Panc1 (cell line): ENCODE measurements at regions not wholly inside any gene's neighbourhood (a gene's known extent, or its start where the extent isn't known, plus 50 kb on each side); places are given as distances from the start of the nearest gene placed in this dataset.

Experiments used
- ATAC-seq: fragments of 200-7000 bp; cut with Tn5 transposase; 2 replicates; pipeline ENCODE4 v1.9.1; 2020; ENCODE audit warnings: mild to moderate bottlenecking, moderate library complexity
- BruUV-seq: library from RNA; stranded (reverse); fragments of 400-500 nt; replicated peaks from 2 replicates; lab custom pipeline; 2021; lab: Mats Ljungman, UMichigan
- CTCF ChIA-PET: fragments of 300-600 bp; sonication (Branson Sonifier 250); formaldehyde crosslinking; loops from one replicate; lab custom pipeline; 2022; ENCODE audit warnings: antibody characterized with exemption; lab: Charles Lee
- POLR2A ChIA-PET: fragments of 300-600 bp; sonication (Branson Sonifier 250); formaldehyde crosslinking; loops from one replicate; lab custom pipeline; 2022; ENCODE audit warnings: antibody characterized with exemption; lab: Charles Lee
- DNase-seq: peaks from one replicate; pipeline ENCODE4 v3.0.0-alpha.2; 2010; ENCODE audit warnings: low read depth, low spot score
- H3K27ac ChIP-seq: 2 replicates; pipeline ENCODE4 v1.5.1; 2011; ENCODE audit warnings: mild to moderate bottlenecking, low read length, inconsistent platforms
- H3K27me3 ChIP-seq: fragments of 200-500 bp; sonication (Bioruptor generic); 2 replicates; pipeline ENCODE4 v1.6.0; 2014; ENCODE audit warnings: low read length, inconsistent platforms; ENCODE audit not compliant: control insufficient read depth, insufficient read depth
- H3K36me3 ChIP-seq: fragments of 200-500 bp; sonication (Bioruptor generic); 2 replicates; pipeline ENCODE4 v1.5.1; 2014; ENCODE audit warnings: inconsistent platforms, mild to moderate bottlenecking, low read length, moderate library complexity; ENCODE audit not compliant: control insufficient read depth, insufficient read depth
- H3K4me1 ChIP-seq: 2 replicates; pipeline ENCODE4 v1.5.1; 2011; ENCODE audit warnings: inconsistent platforms, mild to moderate bottlenecking, low read length, moderate library complexity; ENCODE audit not compliant: control insufficient read depth, insufficient read depth
- H3K4me3 ChIP-seq, 2 experiments: 2 replicates each; pipeline ENCODE4 v1.5.1; 2011 to 2012; ENCODE audit warnings: low read depth in 2 of 2, low read length in 2 of 2, mild to moderate bottlenecking in 2 of 2, inconsistent platforms in 1 of 2, moderate library complexity in 1 of 2
- H3K9me3 ChIP-seq: fragments of 200-500 bp; sonication (Bioruptor generic); 2 replicates; pipeline ENCODE4 v1.5.1; 2014; ENCODE audit warnings: low read depth, mild to moderate bottlenecking, inconsistent platforms, low read length, moderate library complexity; ENCODE audit not compliant: control insufficient read depth, insufficient read depth
- CTCF ChIP-seq: fragments of 450-650 bp; IDR thresholded peaks from 2 replicates; pipeline ENCODE4 v1.5.1; 2017; ENCODE audit warnings: mild to moderate bottlenecking
- POLR2AphosphoS5 ChIP-seq: IDR thresholded peaks from 2 replicates; pipeline ENCODE4 v1.6.1; 2012; ENCODE audit warnings: mild to moderate bottlenecking, low read depth, low read length, moderate library complexity
- REST ChIP-seq, 2 experiments: IDR thresholded peaks; 2 replicates each; pipeline ENCODE4 v1.6.1; 2011 to 2012; ENCODE audit warnings: low read depth in 2 of 2, control low read depth in 1 of 2, low read length in 1 of 2, mild to moderate bottlenecking in 1 of 2, moderate library complexity in 1 of 2; ENCODE audit not compliant: insufficient read depth in 1 of 2
- SIN3A ChIP-seq: IDR thresholded peaks from 2 replicates; pipeline ENCODE4 v1.6.1; 2012; ENCODE audit warnings: low read depth, mild to moderate bottlenecking, low read length, moderate library complexity, borderline replicate concordance; ENCODE audit not compliant: insufficient read depth
- TCF7L2 ChIP-seq: IDR thresholded peaks from 2 replicates; pipeline ENCODE4 v1.6.1; 2011; ENCODE audit warnings: mild to moderate bottlenecking, low read depth, low read length, inconsistent platforms
- in situ Hi-C: cut with HindIII; loops from 2 replicates; pipeline ENCODE4 v1.10.0; 2016; ENCODE audit warnings: low sequenced_read_pairs, low pct_unique_long_range_greater_than_20kb
- intact Hi-C: fragments of 100-400 bp; cut with micrococcal nuclease; formaldehyde crosslinking; loops from one replicate; pipeline ENCODE4 v1.10.0; 2022; ENCODE audit not compliant: unreplicated experiment

- ChIA-PET CTCF (interaction anchor here (0.5 to 2.2 kb wide), 2 partner anchors 213 to 769 kb away, joined by 9 to 12 read pairs; no protein-coding TSS in a partner anchor), POLR2A (no interaction called here)
- Histone ChIP-seq H3K27me3 (peaks cover 13% of the 10 kb centered on the region; the same call in 1 of the 2 replicates), H3K4me1 (peaks cover 10% of the 10 kb centered on the region), H3K4me3 (no peak overlapping the region), H3K27ac (no peak overlapping the region), H3K9me3 (no peaks in the 10 kb centered on the region), H3K36me3 (no peaks in the 10 kb centered on the region)
- intact Hi-C loops (loop anchor here (5.0 kb wide), 1 partner anchor 366 kb away; no protein-coding TSS in a partner anchor), in situ Hi-C loops (no loop called here)
- TF ChIP-seq SIN3A (no peak), TCF7L2 (no peak), CTCF (no peak), REST (IDR thresholded peaks at IDR 0.05; ENCODE audit: insufficient read depth in 1 of 2, low read depth in 2 of 2, low read length in 1 of 2) (no peak), POLR2AphosphoS5 (no peak)
- ATAC-seq = no peak
- no peak for DNase-seq
- BruUV-seq = no TSS peak
These were observed 149.5 kb upstream of the RPS6KA2 start for GRCh38 chr6:166776571-166776970.

GRCh38 chr6:166775923-166776220 lies 148.8 kb upstream of the RPS6KA2 start:
- Histone ChIP-seq H3K9me3 (no peaks in the 10 kb centered on the region), H3K36me3 (no peaks in the 10 kb centered on the region), H3K4me3 (no peak overlapping the region; a peak in 1 of 4 replicates), H3K27me3 (peaks cover 13% of the 10 kb centered on the region; the same call in 1 of the 2 replicates), H3K27ac (no peak overlapping the region), H3K4me1 (peaks cover 10% of the 10 kb centered on the region)
- ChIA-PET CTCF (interaction anchor here (1.9 to 2.2 kb wide), 2 partner anchors 176 to 214 kb away, joined by 12 to 13 read pairs; no protein-coding TSS in a partner anchor), POLR2A (no interaction called here)
- TF ChIP-seq POLR2AphosphoS5 = no peak
- no peak for TF ChIP-seq TCF7L2
- no peak for TF ChIP-seq CTCF
- TF ChIP-seq REST (IDR thresholded peaks at IDR 0.05; ENCODE audit: insufficient read depth in 1 of 2, low read depth in 2 of 2, low read length in 1 of 2) = no peak
- TF ChIP-seq SIN3A = no peak
- BruUV-seq = no TSS peak
- intact Hi-C loops = loop anchor here (2.0 to 5.0 kb wide), 2 partner anchors 213 to 366 kb away; no protein-coding TSS in a partner anchor
- in situ Hi-C loops = no loop called here
- no peak for ATAC-seq
- DNase-seq = no peak
